Stomach (tissue), 8 donors: ENCODE measurements at regions not wholly inside any gene's neighbourhood (a gene's known extent, or its start where the extent isn't known, plus 50 kb on each side); places are given as distances from the start of the nearest gene placed in this dataset.

Experiments used
- DNase-seq, 2 donors: peaks; one replicate each; pipeline versions ENCODE4 v3.0.0 to v3.0.0-alpha.2; 2013 to 2019
- H3K27ac ChIP-seq, 5 donors: fragments of 200-600 bp in 4 of 5; sonication (generic) in 4 of 5; one replicate each; pipeline ENCODE4 v1.5.1; 2013 to 2019; ENCODE audit warnings: mild to moderate bottlenecking in 1 of 5, moderate library complexity in 1 of 5
- H3K27me3 ChIP-seq, 3 donors: fragments of 200-600 bp; sonication (generic); one replicate each; pipeline ENCODE4 v1.5.1; 2017 to 2019; ENCODE audit warnings: mixed run types in 1 of 3
- H3K36me3 ChIP-seq, 4 donors: fragments of 200-600 bp; sonication (generic); 1 replicate in 3 of 4; 2 replicates in 1 of 4; pipeline ENCODE4 v1.5.1; 2016 to 2019
- H3K4me1 ChIP-seq, 4 donors: fragments of 200-600 bp; sonication (generic); one replicate each; pipeline ENCODE4 v1.5.1; 2016 to 2019
- H3K4me3 ChIP-seq, 4 donors: fragments of 200-600 bp; sonication (generic) in 3 of 4; one replicate each; pipeline ENCODE4 v1.5.1; 2016 to 2019; ENCODE audit warnings: mild to moderate bottlenecking in 1 of 4
- H3K9me3 ChIP-seq, 4 donors: fragments of 200-600 bp; sonication (generic); one replicate each; pipeline ENCODE4 v1.5.1; 2016 to 2019
- EP300 ChIP-seq: sonication (generic); formaldehyde crosslinking; IDR thresholded peaks from one replicate; pipeline ENCODE4 v1.6.1; 2017; ENCODE audit warnings: antibody characterized with exemption
- POLR2A ChIP-seq, 4 donors: fragments of 450-650 bp; IDR thresholded peaks; one replicate each; pipeline ENCODE4 v1.6.1; 2016; ENCODE audit warnings: antibody characterized with exemption in 4 of 4, control low read depth in 2 of 4, mild to moderate bottlenecking in 1 of 4, moderate library complexity in 1 of 4
- POLR2AphosphoS5 ChIP-seq, 3 donors: sonication (generic); formaldehyde crosslinking; IDR thresholded peaks; one replicate each; pipeline ENCODE4 v1.6.1; 2016; ENCODE audit warnings: antibody characterized with exemption in 3 of 3
- WGBS, 5 donors: extraction: QIAGEN DNeasy Blood & Tissue Kit in 3 of 5; methylation state at CpG; one replicate each; pipeline versions ENCODE4 v1.1.5 to v1.1.7; 2013 to 2018; 5-methylcytosine and 5-hydroxymethylcytosine counted together
- intact Hi-C: fragments of 100-400 bp; cut with DNase I; formaldehyde crosslinking; loops from one replicate; pipeline ENCODE4 v1.15.1; 2023; ENCODE audit warnings: low total_unique reads
- TF ChIP-seq, protein P1 (sequence below), 7 experiments: fragments of 450-650 bp in 4 of 7; fragments of 200-600 bp in 3 of 7; sonication (generic) in 3 of 7; IDR thresholded peaks; one replicate each; pipeline ENCODE4 v1.5.1; 2016 to 2019; ENCODE audit warnings: antibody characterized with exemption in 7 of 7, control low read depth in 2 of 7, mild to moderate bottlenecking in 1 of 7
- donor health status: healthy with polysubstance abuse.
- donor health status: Bipolar disorder and iron deficiency.
- donor health status: healthy.

DNA sequence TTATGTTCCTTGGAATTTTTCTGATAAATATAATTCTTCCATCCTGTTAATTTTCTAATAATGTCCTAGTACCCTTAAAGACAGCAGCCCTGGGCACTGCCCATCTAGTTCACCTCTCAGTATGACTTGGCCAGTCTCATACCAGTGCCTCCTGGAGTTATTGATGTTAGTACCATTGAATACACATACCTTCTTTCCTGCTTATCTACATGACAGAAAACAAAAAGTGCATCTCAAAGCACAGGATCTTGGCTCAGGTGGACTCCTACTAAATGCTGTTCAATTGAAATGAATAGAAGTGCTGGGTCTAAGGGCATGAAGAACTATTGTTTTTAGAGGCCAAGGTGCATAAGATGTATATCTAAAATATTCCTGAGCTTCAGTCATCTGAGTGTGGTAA is 669.7 kb downstream of the NR2F1-AS1 start:
- H3K4me3 ChIP-seq, result no peak overlapping the region
- DNase-seq, result no peak
- no peak overlapping the region for H3K27ac ChIP-seq
- TF ChIP-seq POLR2A (IDR thresholded peaks at IDR 0.05), result no peak
- TF ChIP-seq, protein P1, sequence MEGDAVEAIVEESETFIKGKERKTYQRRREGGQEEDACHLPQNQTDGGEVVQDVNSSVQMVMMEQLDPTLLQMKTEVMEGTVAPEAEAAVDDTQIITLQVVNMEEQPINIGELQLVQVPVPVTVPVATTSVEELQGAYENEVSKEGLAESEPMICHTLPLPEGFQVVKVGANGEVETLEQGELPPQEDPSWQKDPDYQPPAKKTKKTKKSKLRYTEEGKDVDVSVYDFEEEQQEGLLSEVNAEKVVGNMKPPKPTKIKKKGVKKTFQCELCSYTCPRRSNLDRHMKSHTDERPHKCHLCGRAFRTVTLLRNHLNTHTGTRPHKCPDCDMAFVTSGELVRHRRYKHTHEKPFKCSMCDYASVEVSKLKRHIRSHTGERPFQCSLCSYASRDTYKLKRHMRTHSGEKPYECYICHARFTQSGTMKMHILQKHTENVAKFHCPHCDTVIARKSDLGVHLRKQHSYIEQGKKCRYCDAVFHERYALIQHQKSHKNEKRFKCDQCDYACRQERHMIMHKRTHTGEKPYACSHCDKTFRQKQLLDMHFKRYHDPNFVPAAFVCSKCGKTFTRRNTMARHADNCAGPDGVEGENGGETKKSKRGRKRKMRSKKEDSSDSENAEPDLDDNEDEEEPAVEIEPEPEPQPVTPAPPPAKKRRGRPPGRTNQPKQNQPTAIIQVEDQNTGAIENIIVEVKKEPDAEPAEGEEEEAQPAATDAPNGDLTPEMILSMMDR (IDR thresholded peaks at IDR 0.05), result no peak
- no peak for TF ChIP-seq POLR2AphosphoS5 (IDR thresholded peaks at IDR 0.05)
- TF ChIP-seq EP300, result no peak
- no peaks in the 10 kb centered on the region for H3K36me3 ChIP-seq
- H3K4me1 ChIP-seq, result no peaks in the 10 kb centered on the region
- intact Hi-C loops, result no loop called here
- no peaks in the 10 kb centered on the region for H3K27me3 ChIP-seq
- no peaks in the 10 kb centered on the region for H3K9me3 ChIP-seq

- Histone ChIP-seq H3K36me3 (no peaks in the 10 kb centered on the region), H3K4me3 (no peak overlapping the region), H3K27me3 (no peaks in the 10 kb centered on the region), H3K27ac (no peak overlapping the region), H3K9me3 (no peaks in the 10 kb centered on the region), H3K4me1 (no peaks in the 10 kb centered on the region)
- intact Hi-C loops, result no loop called here
- TF ChIP-seq POLR2AphosphoS5 (IDR thresholded peaks at IDR 0.05) (no peak), EP300 (no peak), POLR2A (IDR thresholded peaks at IDR 0.05) (no peak)
- TF ChIP-seq, protein P1 (IDR thresholded peaks at IDR 0.05), result peak in 1 of 7 experiments; percentile 9
- DNase-seq, result peak in 1 of 2 donors; percentile 54
- WGBS, 5 donors, result 42 to 60% (median 47%) methylated on average over 6 of the region's 6 CpGs
Measured at GRCh38 chr5:92909602-92909962, 671.4 kb downstream of the NR2F1-AS1 start.

DNA sequence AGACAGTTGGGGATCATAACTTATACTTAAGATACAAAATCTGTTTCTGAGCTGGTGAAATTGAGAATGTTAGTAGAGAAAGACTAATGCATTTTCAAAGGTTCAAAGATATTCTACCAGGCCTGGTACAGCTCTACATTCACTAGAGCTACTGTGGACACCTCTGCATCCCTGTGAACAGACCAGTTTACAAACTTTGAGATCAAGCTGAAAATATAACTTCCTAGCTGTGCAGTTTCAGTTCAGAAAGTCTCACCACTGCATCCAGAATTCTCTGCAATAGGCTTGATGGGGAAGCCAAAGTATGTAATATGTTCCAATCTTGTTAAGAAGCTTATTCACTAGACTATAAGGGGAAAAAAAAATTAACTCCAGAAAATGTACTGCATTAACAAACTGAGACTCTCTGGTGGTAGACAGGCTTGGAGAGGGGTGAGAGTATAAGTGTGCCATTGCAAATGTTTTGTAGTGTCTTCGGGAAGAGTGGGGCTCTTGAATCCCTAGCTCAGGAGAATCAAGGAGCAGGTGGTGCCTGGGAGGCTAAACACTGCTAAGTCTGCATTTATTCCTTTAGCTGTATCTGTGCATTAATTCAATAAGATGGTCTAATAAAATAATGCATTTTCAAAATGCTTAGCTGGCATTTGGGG is 671.9 kb downstream of the NR2F1-AS1 start:
- H3K27ac ChIP-seq, result no peak overlapping the region
- H3K4me1 ChIP-seq, result no peaks in the 10 kb centered on the region
- H3K9me3 ChIP-seq, result no peaks in the 10 kb centered on the region
- no peak for DNase-seq
- no peaks in the 10 kb centered on the region for H3K36me3 ChIP-seq
- intact Hi-C loops, result no loop called here
- H3K27me3 ChIP-seq, result no peaks in the 10 kb centered on the region
- no peak overlapping the region for H3K4me3 ChIP-seq
- TF ChIP-seq EP300, result no peak
- no peak for TF ChIP-seq POLR2A (IDR thresholded peaks at IDR 0.05)
- TF ChIP-seq, protein P1 (IDR thresholded peaks at IDR 0.05), result no peak
- TF ChIP-seq POLR2AphosphoS5 (IDR thresholded peaks at IDR 0.05), result no peak
- WGBS, 5 donors, result 52 to 81% (median 68%) methylated on average over 1 of the region's 1 CpG

DNA sequence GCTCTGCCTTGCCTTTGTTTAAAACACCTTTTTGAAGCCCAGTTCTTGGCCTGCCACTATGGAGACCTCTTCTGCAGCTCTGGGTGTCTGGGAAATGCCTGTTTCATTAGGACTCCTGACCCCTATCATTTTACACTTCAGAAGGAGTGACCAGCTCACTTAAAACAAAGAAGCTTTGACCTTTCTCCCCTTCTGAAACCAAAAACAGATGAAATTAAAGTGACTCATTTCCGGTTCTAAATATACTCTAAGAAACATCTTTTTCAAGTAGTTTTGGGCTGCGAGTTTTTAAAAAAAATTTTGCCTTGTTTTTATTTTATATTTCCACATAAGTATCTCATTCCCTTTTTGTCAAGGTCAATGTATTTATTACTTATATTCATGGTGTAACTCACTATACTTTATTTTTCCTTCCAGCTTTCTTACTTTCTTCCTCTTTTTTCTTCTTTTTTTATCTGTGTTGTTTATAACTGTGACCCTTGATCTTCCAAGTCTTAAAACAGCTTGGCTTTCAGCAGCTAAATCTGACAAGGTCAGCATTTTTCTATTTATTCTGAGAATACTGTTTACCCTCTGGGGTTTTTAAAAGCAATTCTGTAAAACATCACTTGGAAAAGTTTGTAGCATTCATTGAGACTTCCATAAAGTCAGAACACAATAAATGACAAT is 672.9 kb downstream of the NR2F1-AS1 start:
- no peak overlapping the region for H3K27ac ChIP-seq
- WGBS, 5 donors, result 38 to 60% (median 56%) methylated on average over 2 of the region's 2 CpGs
- H3K9me3 ChIP-seq, result no peaks in the 10 kb centered on the region
- intact Hi-C loops, result no loop called here
- no peaks in the 10 kb centered on the region for H3K27me3 ChIP-seq
- no peak for TF ChIP-seq POLR2A (IDR thresholded peaks at IDR 0.05)
- TF ChIP-seq, protein P1 (IDR thresholded peaks at IDR 0.05), result no peak
- no peak for TF ChIP-seq POLR2AphosphoS5 (IDR thresholded peaks at IDR 0.05)
- no peak for TF ChIP-seq EP300
- peak in 1 of 2 donors; percentile 43 for DNase-seq
- no peak overlapping the region for H3K4me3 ChIP-seq
- no peaks in the 10 kb centered on the region for H3K36me3 ChIP-seq
- no peaks in the 10 kb centered on the region for H3K4me1 ChIP-seq
